ENCODE measurements at regions not wholly inside any gene's neighbourhood (a gene's known extent, or its start where the extent isn't known, plus 50 kb on each side); places are given as distances from the start of the nearest gene placed in this dataset.

DNA sequence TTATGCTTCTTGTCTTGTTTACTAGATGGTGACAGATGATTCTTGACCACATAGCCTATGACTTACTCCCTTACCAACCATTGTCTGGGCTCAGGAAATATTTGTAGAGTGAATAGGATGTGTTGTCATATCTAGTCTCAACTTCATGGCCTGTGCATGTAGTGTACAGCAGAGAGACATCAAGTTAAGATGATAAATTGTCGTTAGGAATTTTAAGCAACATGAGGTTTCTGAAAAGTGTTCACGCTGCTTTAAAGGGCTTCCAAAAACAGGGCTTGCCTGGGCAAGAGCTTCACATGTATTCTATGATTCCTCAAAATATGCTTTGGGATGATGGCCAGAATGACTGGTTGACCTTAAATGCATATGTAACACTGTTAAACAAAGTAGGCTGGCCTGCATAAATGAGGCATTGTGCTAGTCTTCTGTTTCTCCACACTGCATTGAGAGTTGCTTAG lies 424.0 kb downstream of the RND3 start:
- no peak for DNase-seq (ENCODE audit: low read depth, low spot score)
- H3K4me2 ChIP-seq (ENCODE audit: control insufficient read depth, extremely low read depth, insufficient read depth, low read depth, low read length), result no peak overlapping the region

DNA sequence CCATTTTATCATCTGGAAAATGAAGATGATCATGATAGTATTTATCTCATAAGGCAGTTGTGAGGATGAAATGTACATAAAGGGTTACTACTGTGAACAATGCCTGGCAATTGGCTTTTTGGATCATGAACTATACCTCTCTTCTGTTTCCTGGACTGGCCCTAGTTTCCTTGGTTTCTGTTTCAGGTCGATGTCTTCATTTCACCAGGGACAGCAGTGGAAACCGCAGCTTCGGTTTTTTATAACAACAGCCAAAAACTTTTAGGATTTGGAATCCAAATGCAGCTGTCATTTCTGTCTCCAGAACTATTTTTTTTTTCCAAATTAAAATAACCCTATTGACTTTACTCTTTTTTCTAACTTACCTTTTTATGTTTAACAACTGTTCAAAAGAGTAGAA lies 425.1 kb downstream of the RND3 start:
- DNase-seq (ENCODE audit: low read depth, low spot score) (no peak), FAIRE-seq (no peak)
- Histone ChIP-seq H3K4me1 (ENCODE audit: control insufficient read depth, extremely low read depth, insufficient read depth, low read length) (peaks cover 14% of the 10 kb centered on the region), H3K9me1 (ENCODE audit: control insufficient read depth, extremely low read depth, insufficient read depth, low read length) (no peaks in the 10 kb centered on the region), H3K27me3 (ENCODE audit: control insufficient read depth, extremely low read depth, insufficient read depth, low read length) (no peaks in the 10 kb centered on the region), H3K4me2 (ENCODE audit: control insufficient read depth, extremely low read depth, insufficient read depth, low read depth, low read length) (no peak overlapping the region), H4K20me1 (ENCODE audit: control insufficient read depth, extremely low read depth, insufficient read depth, low read length) (no peaks in the 10 kb centered on the region), H3K27ac (ENCODE audit: control insufficient read depth, insufficient read depth, low read length) (no peak overlapping the region), H3K9me3 (ENCODE audit: control insufficient read depth, low read depth, low read length) (no peaks in the 10 kb centered on the region), H3K9ac (ENCODE audit: control insufficient read depth, extremely low read depth, insufficient read depth, low read length) (no peak overlapping the region), H3K79me2 (ENCODE audit: control insufficient read depth, insufficient read depth, low read length) (no peaks in the 10 kb centered on the region), H3K36me3 (ENCODE audit: control insufficient read depth in 2 of 2, extremely low read depth in 1 of 2, insufficient read depth in 2 of 2, low read length in 2 of 2) (no peaks in the 10 kb centered on the region), H2AFZ (ENCODE audit: control insufficient read depth, low read length) (peak overlapping the region; percentile 49), H3K4me3 (ENCODE audit: control insufficient read depth in 2 of 3, extremely low read depth in 1 of 3, insufficient read depth in 2 of 3, low read depth in 1 of 3, low read length in 3 of 3) (no peak overlapping the region)
- dilution Hi-C loops (cut with MboI; ENCODE audit: extremely low pct_ligation_motif_present, low sequenced_read_pairs), result no loop called here
- TF ChIP-seq EZH2 (IDR thresholded peaks at IDR 0.05; ENCODE audit: low read length), result no peak
- TF ChIP-seq, protein P1, sequence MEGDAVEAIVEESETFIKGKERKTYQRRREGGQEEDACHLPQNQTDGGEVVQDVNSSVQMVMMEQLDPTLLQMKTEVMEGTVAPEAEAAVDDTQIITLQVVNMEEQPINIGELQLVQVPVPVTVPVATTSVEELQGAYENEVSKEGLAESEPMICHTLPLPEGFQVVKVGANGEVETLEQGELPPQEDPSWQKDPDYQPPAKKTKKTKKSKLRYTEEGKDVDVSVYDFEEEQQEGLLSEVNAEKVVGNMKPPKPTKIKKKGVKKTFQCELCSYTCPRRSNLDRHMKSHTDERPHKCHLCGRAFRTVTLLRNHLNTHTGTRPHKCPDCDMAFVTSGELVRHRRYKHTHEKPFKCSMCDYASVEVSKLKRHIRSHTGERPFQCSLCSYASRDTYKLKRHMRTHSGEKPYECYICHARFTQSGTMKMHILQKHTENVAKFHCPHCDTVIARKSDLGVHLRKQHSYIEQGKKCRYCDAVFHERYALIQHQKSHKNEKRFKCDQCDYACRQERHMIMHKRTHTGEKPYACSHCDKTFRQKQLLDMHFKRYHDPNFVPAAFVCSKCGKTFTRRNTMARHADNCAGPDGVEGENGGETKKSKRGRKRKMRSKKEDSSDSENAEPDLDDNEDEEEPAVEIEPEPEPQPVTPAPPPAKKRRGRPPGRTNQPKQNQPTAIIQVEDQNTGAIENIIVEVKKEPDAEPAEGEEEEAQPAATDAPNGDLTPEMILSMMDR (optimal IDR thresholded peaks at IDR 0.05 in 1 of 3, IDR thresholded peaks at IDR 0.05 in 1 of 3, conservative IDR thresholded peaks at IDR 0.05 in 1 of 3; ENCODE audit: extremely low read depth in 1 of 3, insufficient read depth in 2 of 3, low read length in 3 of 3), result no peak

More for the DNA sequence above, 424.0 kb downstream of the RND3 start:
- no peaks in the 10 kb centered on the region for H3K79me2 ChIP-seq (ENCODE audit: control insufficient read depth, insufficient read depth, low read length)
- H3K4me3 ChIP-seq (ENCODE audit: control insufficient read depth in 2 of 3, extremely low read depth in 1 of 3, insufficient read depth in 2 of 3, low read depth in 1 of 3, low read length in 3 of 3), result no peak overlapping the region
- FAIRE-seq, result peak; percentile 83
- H3K4me1 ChIP-seq (ENCODE audit: control insufficient read depth, extremely low read depth, insufficient read depth, low read length), result peaks cover 14% of the 10 kb centered on the region
- H3K36me3 ChIP-seq (ENCODE audit: control insufficient read depth in 2 of 2, extremely low read depth in 1 of 2, insufficient read depth in 2 of 2, low read length in 2 of 2), result no peaks in the 10 kb centered on the region
- H3K9me1 ChIP-seq (ENCODE audit: control insufficient read depth, extremely low read depth, insufficient read depth, low read length), result no peaks in the 10 kb centered on the region
- H3K27ac ChIP-seq (ENCODE audit: control insufficient read depth, insufficient read depth, low read length), result no peak overlapping the region
- H3K9me3 ChIP-seq (ENCODE audit: control insufficient read depth, low read depth, low read length), result no peaks in the 10 kb centered on the region
- no peak for TF ChIP-seq EZH2 (IDR thresholded peaks at IDR 0.05; ENCODE audit: low read length)
- TF ChIP-seq, protein P1 (optimal IDR thresholded peaks at IDR 0.05 in 1 of 3, IDR thresholded peaks at IDR 0.05 in 1 of 3, conservative IDR thresholded peaks at IDR 0.05 in 1 of 3; ENCODE audit: extremely low read depth in 1 of 3, insufficient read depth in 2 of 3, low read length in 3 of 3), result no peak
- H3K27me3 ChIP-seq (ENCODE audit: control insufficient read depth, extremely low read depth, insufficient read depth, low read length), result no peaks in the 10 kb centered on the region
- H2AFZ ChIP-seq (ENCODE audit: control insufficient read depth, low read length), result no peak overlapping the region
- H3K9ac ChIP-seq (ENCODE audit: control insufficient read depth, extremely low read depth, insufficient read depth, low read length), result no peak overlapping the region
- dilution Hi-C loops (cut with MboI; ENCODE audit: extremely low pct_ligation_motif_present, low sequenced_read_pairs), result no loop called here
- no peaks in the 10 kb centered on the region for H4K20me1 ChIP-seq (ENCODE audit: control insufficient read depth, extremely low read depth, insufficient read depth, low read length)

All from keratinocyte (primary cell).